HCT116 (cell line): ENCODE measurements at regions not wholly inside any gene's neighbourhood (a gene's known extent, or its start where the extent isn't known, plus 50 kb on each side); places are given as distances from the start of the nearest gene placed in this dataset.

Source experiments
- POLR2AphosphoS5 ChIP-seq: IDR thresholded peaks from 2 replicates; pipeline ENCODE4 v1.6.1; 2011; ENCODE audit warnings: mild to moderate bottlenecking, low read depth, low read length, moderate library complexity
- SIN3A ChIP-seq: IDR thresholded peaks from 2 replicates; pipeline ENCODE4 v1.6.1; 2012; ENCODE audit warnings: low read depth
- SRF ChIP-seq: IDR thresholded peaks from 2 replicates; pipeline ENCODE4 v1.6.1; 2012; ENCODE audit warnings: low read depth
- YY1 ChIP-seq: IDR thresholded peaks from 2 replicates; pipeline ENCODE4 v1.6.1; 2011; ENCODE audit warnings: low read length, low read depth, moderate library complexity, mild to moderate bottlenecking; ENCODE audit not compliant: insufficient replicate concordance; ENCODE audit errors: extremely low read depth
- ZNF274 ChIP-seq: fragments of 200-500 bp; sonication (Bioruptor generic); IDR thresholded peaks from 2 replicates; pipeline ENCODE4 v1.6.1; 2014; ENCODE audit warnings: mild to moderate bottlenecking, low read depth, low read length, inconsistent platforms
- TF ChIP-seq, protein P1 (sequence below), 3 experiments: fragments of 200-600 bp in 1 of 3; sonication (generic) in 1 of 3; IDR thresholded peaks in 2 of 3; conservative IDR thresholded peaks in 1 of 3; 2 replicates each; pipeline ENCODE4 v1.5.1; 2012 to 2017; ENCODE audit warnings: low read depth in 2 of 3, low read length in 2 of 3, antibody characterized with exemption in 1 of 3, borderline replicate concordance in 1 of 3, control low read depth in 1 of 3, mild to moderate bottlenecking in 1 of 3, mixed read lengths in 1 of 3, mixed run types in 1 of 3, moderate library complexity in 1 of 3; ENCODE audit not compliant: insufficient read depth in 1 of 3

DNA sequence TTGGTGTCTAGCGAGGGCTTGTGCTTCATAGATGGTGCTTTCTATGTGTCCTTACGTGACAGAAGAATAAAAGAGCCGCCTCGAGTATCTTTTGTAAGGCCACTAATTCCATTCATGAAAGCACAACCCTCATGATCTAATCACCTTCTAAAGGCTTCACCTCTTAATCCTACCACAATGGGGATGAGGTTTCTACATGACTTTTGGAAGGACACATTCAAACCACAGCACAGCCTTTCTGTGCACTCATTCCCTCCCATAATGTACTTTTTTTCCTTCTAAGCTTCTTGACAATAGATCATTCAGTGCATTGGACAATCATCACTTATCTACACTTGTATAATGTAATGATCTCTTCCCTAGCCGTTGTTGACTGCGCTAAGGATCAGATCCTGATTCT, 774.8 kb downstream of the BRINP1 start:
- TF ChIP-seq POLR2AphosphoS5 (no peak), SRF (no peak), YY1 (no peak), SIN3A (no peak), ZNF274 (no peak)
- TF ChIP-seq, protein P1, sequence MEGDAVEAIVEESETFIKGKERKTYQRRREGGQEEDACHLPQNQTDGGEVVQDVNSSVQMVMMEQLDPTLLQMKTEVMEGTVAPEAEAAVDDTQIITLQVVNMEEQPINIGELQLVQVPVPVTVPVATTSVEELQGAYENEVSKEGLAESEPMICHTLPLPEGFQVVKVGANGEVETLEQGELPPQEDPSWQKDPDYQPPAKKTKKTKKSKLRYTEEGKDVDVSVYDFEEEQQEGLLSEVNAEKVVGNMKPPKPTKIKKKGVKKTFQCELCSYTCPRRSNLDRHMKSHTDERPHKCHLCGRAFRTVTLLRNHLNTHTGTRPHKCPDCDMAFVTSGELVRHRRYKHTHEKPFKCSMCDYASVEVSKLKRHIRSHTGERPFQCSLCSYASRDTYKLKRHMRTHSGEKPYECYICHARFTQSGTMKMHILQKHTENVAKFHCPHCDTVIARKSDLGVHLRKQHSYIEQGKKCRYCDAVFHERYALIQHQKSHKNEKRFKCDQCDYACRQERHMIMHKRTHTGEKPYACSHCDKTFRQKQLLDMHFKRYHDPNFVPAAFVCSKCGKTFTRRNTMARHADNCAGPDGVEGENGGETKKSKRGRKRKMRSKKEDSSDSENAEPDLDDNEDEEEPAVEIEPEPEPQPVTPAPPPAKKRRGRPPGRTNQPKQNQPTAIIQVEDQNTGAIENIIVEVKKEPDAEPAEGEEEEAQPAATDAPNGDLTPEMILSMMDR (IDR thresholded peaks at IDR 0.05 in 2 of 3, conservative IDR thresholded peaks at IDR 0.05 in 1 of 3; ENCODE audit: borderline replicate concordance in 1 of 3, insufficient read depth in 1 of 3, low read depth in 2 of 3, low read length in 2 of 3) = no peak
